ENCODE measurements at regions not wholly inside any gene's neighbourhood (a gene's known extent, or its start where the extent isn't known, plus 50 kb on each side); places are given as distances from the start of the nearest gene placed in this dataset.

- TF ChIP-seq CTCF (IDR thresholded peaks at IDR 0.05) (no peak), POLR2A (IDR thresholded peaks at IDR 0.05) (no peak)
Observed at GRCh38 chr1:187313115-187313514, 484.4 kb downstream of the PLA2G4A start.
